Psoas muscle (tissue), 7 donors: ENCODE measurements at regions not wholly inside any gene's neighbourhood (a gene's known extent, or its start where the extent isn't known, plus 50 kb on each side); places are given as distances from the start of the nearest gene placed in this dataset.

ENCODE experiments used
- ATAC-seq, 4 donors: fragments of 200-7000 bp; cut with Tn5 transposase; one replicate each; pipeline ENCODE4 v1.9.1; 2020; ENCODE audit warnings: moderate library complexity in 3 of 4, mild to moderate bottlenecking in 2 of 4
- DNase-seq, 2 donors: peaks; one replicate each; pipeline ENCODE4 v3.0.0-alpha.2; 2020
- H3K27ac ChIP-seq: fragments of 200-600 bp; one replicate; pipeline ENCODE4 v1.8.0; 2022
- H3K27me3 ChIP-seq, 3 donors: fragments of 200-600 bp in 1 of 3; one replicate each; pipeline versions ENCODE4 v1.6.1 to v1.8.0; 2013 to 2022; ENCODE audit warnings: low read length in 2 of 3, mild to moderate bottlenecking in 2 of 3, moderate library complexity in 1 of 3; ENCODE audit not compliant: insufficient read depth in 3 of 3
- H3K36me3 ChIP-seq, 2 donors: fragments of 200-600 bp in 1 of 2; one replicate each; pipeline versions ENCODE4 v1.6.1 to v1.8.0; 2013 to 2022; ENCODE audit warnings: low read depth in 1 of 2, mild to moderate bottlenecking in 1 of 2, moderate library complexity in 1 of 2; ENCODE audit not compliant: insufficient read depth in 1 of 2
- H3K4me1 ChIP-seq: fragments of 200-600 bp; one replicate; pipeline ENCODE4 v1.8.0; 2022
- H3K4me3 ChIP-seq: fragments of 200-600 bp; one replicate; pipeline ENCODE4 v1.8.0; 2022; ENCODE audit warnings: mild to moderate bottlenecking
- H3K9me3 ChIP-seq: fragments of 200-600 bp; one replicate; pipeline ENCODE4 v1.8.0; 2022
- WGBS, 3 donors: extraction: QIAGEN DNeasy Blood & Tissue Kit; methylation state at CpG; one replicate each; pipeline versions ENCODE4 v1.1.6 to v1.1.7; 2013; 5-methylcytosine and 5-hydroxymethylcytosine counted together
- intact Hi-C, 2 donors: fragments of 100-400 bp; cut with DNase I; formaldehyde crosslinking; loops; one replicate each; pipeline versions ENCODE4 v1.11.0 to v1.14.2; 2022
- TF ChIP-seq, protein P1 (sequence below): fragments of 200-600 bp; IDR thresholded peaks from one replicate; pipeline ENCODE4 v1.8.0; 2022; ENCODE audit warnings: antibody characterized with exemption
- donor health status: healthy with polysubstance abuse.
- donor health status: DM: no; HTN: no; CAD: no; lungs with moderate emphysema.
- donor health status: Bipolar disorder and iron deficiency.
- donor health status: healthy.
- donor health status: DM: yes; HTN: yes; CAD: no.
- donor health status: DM: no; HTN: no; CAD: no.
- donor health status: DM: yes; HTN: yes; CAD: no.

DNA sequence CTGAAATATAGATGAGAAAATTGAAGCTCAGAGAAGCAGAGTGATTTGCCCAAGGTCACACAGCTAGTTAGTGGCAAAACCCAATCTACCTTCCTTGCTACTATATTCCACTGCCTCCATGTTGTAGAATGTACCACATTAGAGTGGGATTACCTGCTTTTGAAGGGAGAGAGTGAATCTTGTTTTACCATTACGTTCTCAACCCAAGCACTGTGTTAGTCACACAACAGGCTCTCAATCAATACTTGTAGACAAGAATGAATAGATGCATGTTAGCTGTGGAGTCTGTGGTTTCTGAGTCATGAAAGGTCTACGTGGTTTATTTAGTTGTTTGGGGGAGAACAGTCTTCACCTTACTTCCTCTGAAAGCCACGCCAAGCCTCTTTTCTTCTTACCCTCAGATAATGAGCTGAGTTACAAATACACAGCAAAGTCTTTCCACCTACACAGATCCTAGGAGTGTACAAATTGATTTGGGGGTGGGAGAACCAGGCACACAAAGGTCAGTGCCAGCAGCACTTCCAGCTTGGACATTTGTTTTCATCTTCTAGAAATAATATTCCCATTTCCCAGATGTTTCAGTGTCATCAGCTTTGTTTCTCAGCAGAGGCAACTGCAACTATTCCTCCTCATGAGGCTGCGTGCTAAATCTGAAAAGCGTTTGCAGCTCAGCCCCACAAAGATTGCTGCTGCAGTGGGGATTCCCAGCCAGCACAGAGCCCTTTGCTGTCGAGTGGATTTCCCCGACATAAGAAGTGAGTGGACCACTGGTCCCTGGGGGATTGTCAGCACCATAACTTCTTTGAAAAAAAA is 71.5 kb upstream of the ADO start:
- no peaks in the 10 kb centered on the region for H3K27me3 ChIP-seq
- DNase-seq (no peak), ATAC-seq (no peak)
- no peak overlapping the region for H3K4me3 ChIP-seq
- no peaks in the 10 kb centered on the region for H3K36me3 ChIP-seq
- H3K4me1 ChIP-seq: no peaks in the 10 kb centered on the region
- TF ChIP-seq, protein P1, sequence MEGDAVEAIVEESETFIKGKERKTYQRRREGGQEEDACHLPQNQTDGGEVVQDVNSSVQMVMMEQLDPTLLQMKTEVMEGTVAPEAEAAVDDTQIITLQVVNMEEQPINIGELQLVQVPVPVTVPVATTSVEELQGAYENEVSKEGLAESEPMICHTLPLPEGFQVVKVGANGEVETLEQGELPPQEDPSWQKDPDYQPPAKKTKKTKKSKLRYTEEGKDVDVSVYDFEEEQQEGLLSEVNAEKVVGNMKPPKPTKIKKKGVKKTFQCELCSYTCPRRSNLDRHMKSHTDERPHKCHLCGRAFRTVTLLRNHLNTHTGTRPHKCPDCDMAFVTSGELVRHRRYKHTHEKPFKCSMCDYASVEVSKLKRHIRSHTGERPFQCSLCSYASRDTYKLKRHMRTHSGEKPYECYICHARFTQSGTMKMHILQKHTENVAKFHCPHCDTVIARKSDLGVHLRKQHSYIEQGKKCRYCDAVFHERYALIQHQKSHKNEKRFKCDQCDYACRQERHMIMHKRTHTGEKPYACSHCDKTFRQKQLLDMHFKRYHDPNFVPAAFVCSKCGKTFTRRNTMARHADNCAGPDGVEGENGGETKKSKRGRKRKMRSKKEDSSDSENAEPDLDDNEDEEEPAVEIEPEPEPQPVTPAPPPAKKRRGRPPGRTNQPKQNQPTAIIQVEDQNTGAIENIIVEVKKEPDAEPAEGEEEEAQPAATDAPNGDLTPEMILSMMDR: no peak
- WGBS, 3 donors: 71 to 82% (median 77%) methylated on average over 7 of the region's 7 CpGs
- intact Hi-C loops: no loop called here
- no peak overlapping the region for H3K27ac ChIP-seq
- no peaks in the 10 kb centered on the region for H3K9me3 ChIP-seq

- DNase-seq (no peak), ATAC-seq (peak; percentile 63 to 89 (median 78))
- Histone ChIP-seq H3K36me3 (no peaks in the 10 kb centered on the region), H3K27me3 (no peaks in the 10 kb centered on the region), H3K4me1 (no peaks in the 10 kb centered on the region), H3K4me3 (no peak overlapping the region), H3K9me3 (no peaks in the 10 kb centered on the region), H3K27ac (no peak overlapping the region)
- intact Hi-C loops: no loop called here
- TF ChIP-seq, protein P1: no peak
- 28 to 45% (median 32%) methylated on average over 4 of the region's 4 CpGs for WGBS, 3 donors
Observed at GRCh38 chr10:62733654-62734293, 70.7 kb upstream of the ADO start.

- H3K4me1 ChIP-seq: no peaks in the 10 kb centered on the region
- DNase-seq (no peak), ATAC-seq (no peak)
- intact Hi-C loops: no loop called here
- no peaks in the 10 kb centered on the region for H3K36me3 ChIP-seq
- no peak overlapping the region for H3K27ac ChIP-seq
- H3K4me3 ChIP-seq: no peak overlapping the region
- TF ChIP-seq, protein P1: no peak
- H3K27me3 ChIP-seq: no peaks in the 10 kb centered on the region
- 93 to 96% (median 95%) methylated on average over 7 of the region's 7 CpGs for WGBS, 3 donors
- H3K9me3 ChIP-seq: no peaks in the 10 kb centered on the region
Observed at GRCh38 chr10:62734781-62735463, 69.6 kb upstream of the ADO start.

GRCh38 chr10:62735464-62736167 is 68.9 kb upstream of the ADO start:
- ATAC-seq (no peak), DNase-seq (no peak)
- 76 to 80% (median 79%) methylated on average over 2 of the region's 2 CpGs for WGBS, 3 donors

More at GRCh38 chr10:62735464-62736167, 68.9 kb upstream of the ADO start:
- no peak overlapping the region for H3K4me3 ChIP-seq
- TF ChIP-seq, protein P1: no peak
- no peaks in the 10 kb centered on the region for H3K36me3 ChIP-seq
- no peaks in the 10 kb centered on the region for H3K9me3 ChIP-seq
- no peak overlapping the region for H3K27ac ChIP-seq
- H3K27me3 ChIP-seq: no peaks in the 10 kb centered on the region
- intact Hi-C loops: no loop called here
- H3K4me1 ChIP-seq: no peaks in the 10 kb centered on the region
